HG03097 (cell line): ENCODE measurements at regions not wholly inside any gene's neighbourhood (a gene's known extent, or its start where the extent isn't known, plus 50 kb on each side); places are given as distances from the start of the nearest gene placed in this dataset.
"Not testable (repeated sequence)": the region's sequence is repeated elsewhere in the genome, so short reads cannot be mapped to it uniquely, and the experiment has no call there.

Source experiments
- ATAC-seq: cut with Tn5 transposase; IDR thresholded peaks from one replicate; pipeline ENCODE4 v1.9.1; 2021; ENCODE audit not compliant: unreplicated experiment, low FRiP score

DNA sequence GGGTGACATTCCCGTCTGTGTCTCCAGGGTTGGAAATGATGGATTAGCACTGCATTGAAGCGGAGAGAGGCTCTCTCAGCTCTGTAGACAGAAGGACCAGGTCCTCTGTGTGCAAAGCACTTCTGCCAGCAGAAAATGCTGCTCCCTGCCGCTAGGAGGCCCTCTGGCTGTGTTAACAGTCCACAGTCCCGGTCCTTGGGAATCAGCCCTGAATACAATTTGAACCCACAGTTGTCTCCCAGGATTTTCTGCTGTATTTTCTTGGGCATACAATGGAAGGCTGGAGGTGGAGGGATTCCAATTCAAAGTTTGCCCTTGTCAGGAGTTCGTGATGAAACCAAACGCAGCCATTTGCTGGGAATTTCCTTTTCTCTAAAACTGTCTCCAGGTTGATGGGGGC is 205.2 kb downstream of the GLRX3 start:
- ATAC-seq, result no peak

DNA sequence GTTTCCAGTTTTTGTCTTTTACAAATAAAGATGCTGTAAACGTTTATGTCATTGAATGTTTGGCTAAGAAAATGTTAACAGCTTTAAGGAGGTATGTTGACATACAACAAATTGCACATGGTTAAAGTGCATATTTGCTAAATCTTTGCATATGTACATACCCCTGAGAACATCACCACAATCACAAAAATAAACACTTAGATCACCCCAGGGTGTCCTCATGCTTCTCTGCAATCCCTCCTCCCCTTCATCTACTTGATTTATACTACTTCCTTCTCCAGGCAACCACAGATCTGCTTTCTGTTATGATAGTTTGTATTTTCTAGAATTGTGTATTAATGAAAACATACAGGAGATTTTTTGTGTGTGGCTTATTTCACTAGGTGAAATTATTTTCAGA is 209.5 kb downstream of the GLRX3 start:
- ATAC-seq, result no peak

DNA sequence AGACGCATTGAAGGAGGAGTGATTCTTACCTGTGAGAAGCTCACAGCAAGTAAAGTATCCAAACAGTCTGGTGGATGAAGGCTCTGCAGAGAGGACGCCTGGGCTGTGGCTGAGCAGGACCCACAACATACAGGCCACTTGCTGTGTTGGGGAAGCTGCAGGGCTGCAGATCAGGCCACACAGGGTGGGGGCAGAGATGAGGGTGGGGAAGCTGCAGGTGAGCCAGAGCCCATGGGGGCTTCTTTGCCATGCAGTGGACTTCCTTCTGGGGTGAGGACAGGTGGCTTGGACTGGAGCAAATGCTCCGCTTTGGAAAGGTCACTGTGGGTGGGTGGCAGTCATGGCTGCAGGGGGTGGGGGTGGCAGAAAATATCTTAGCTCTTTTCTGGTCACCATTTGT is 214.8 kb downstream of the GLRX3 start:
- no peak for ATAC-seq

DNA sequence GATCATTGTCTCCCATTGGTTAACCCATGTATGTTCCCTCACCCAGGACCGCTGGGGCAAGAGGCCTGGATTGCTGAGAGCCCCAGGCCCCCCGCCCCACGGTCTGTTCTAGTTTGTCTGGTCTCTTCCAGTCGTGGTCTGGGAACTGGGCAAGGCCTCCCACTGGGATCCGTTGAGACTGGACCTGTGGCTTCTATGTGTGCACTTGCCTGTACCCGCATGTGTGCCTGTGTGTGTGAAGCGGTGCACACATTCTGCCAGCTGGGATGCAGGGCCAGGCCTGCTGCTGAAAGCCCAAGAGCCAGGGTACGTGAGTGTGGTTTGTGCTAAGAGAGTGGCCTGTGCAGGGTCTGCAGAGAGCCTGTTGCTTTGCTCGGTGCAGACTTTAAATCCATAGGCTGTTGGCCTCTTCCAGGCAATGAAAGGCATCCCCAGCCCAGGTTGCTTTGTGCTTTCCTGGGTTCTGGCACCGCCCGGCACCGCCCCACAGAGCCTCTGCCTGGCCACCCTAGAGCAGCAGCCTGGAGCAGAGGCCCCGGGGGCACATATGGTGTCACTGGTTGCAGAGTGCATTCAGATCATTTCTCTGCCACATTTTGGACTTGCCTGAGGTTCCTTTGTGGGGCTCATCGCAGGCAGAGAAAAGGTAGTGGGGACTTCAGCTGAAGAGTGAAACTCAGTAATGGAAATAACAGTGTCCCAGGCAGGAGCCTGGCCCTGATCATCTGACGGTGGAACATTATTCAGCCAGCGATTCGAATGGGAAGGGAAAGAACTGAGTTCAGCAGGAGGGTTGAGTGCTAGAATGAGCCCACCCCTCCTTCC is 215.5 kb downstream of the GLRX3 start:
- ATAC-seq, result no peak

DNA sequence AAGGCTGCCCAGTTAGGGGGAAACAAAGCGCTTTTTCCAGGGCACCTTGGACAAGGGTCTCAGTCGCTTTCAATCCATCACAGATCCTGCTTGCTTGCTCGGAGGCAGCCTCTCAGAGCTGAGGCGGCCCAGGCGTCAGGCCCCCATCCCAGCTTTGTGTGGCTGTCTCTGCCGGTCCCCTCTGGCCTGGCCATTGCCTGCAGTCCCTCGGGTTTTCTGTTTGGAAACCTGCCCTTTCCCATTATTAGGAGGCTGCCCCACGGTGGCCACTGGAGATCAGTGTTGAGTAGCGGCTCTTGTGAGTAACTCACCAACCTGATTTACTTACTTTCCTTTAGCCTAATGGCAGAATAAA is 216.1 kb downstream of the GLRX3 start:
- ATAC-seq, result no peak

DNA sequence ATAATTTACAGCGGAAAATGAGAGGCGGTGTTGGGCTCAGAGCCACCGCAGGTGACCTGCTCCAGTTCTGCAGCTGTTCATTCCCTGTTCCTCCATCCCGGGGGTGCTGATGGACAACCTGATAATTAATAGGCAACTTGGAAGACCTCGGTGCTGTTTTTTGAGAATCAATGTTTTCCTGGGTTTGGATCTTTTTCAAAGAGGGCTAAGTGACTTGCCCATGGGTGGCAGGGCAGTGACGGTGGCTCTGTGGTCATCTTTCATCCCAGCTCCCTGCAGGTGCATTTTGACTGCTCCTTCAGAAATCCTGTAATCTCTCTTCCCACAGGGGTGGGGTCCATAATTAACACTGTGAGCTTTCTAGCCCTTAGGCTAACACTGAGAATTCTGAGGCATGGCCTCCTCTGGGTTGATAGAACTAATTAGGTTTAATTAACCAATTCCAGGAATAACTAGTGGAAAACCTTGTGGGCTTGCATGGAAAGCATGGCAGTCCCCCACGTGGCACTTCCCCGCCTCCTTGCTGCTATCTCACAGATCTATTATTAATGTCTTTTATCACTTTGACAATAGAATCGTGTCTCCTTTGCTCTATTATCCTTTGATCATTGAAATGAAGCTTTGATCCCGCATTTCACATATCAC is 217.9 kb downstream of the GLRX3 start:
- no peak for ATAC-seq

DNA sequence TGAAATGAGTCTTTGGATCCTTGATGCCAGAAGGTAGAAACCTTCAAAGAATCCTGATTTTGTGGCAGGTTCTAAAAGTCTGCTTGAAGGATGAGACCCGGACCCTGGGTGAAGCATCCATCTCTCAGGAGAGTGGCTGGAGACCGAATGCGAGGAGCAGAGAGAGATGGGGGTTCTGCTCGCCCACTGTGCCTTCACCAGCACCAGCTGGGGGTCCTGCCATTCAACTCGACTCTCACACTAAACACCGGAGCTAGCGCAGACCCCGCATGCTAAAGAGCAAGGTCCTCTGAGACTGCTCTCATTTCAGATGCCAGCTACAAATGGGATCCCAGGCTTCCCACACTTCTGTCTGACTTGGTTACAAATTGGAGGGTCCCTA is 218.4 kb downstream of the GLRX3 start:
- no peak for ATAC-seq

DNA sequence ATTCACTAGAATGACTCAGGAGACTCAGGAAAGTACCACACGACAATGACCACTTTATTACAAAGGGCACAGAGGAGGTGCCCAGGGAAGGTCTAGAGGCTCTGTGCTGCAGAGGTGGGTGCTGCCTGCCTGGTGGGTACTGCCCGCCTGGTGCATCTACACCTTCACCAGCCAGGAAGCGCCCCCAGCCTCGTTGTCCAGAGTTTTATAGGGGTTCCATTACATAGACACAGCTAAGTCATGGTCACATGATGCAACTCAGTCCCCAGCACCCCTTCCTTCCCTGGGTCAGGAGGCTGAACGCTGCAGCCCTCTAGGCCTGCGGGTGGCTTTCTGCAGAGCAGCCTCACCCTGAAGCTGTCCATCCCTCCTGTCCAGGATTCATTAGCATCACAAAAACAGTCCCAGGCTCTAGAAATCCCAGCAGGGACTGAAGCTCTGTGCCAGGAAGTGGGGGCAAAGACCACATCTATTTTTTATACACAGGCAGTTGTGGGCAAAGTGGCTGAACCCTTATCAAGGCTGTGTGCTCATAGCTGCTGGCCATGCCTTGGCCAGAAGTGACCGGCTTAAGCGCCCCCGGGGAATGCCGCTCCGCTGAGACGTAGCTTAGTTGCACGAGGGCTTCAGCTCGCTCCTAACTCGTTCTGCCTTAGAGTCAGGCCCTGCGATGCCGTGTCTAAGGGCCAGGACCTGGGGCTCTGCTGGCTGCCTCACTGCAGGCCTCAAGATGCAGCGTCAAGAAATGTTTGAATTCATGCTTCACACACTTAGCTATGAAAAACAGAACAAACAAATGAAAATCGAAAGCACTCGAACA is 219.0 kb downstream of the GLRX3 start:
- ATAC-seq, result no peak

DNA sequence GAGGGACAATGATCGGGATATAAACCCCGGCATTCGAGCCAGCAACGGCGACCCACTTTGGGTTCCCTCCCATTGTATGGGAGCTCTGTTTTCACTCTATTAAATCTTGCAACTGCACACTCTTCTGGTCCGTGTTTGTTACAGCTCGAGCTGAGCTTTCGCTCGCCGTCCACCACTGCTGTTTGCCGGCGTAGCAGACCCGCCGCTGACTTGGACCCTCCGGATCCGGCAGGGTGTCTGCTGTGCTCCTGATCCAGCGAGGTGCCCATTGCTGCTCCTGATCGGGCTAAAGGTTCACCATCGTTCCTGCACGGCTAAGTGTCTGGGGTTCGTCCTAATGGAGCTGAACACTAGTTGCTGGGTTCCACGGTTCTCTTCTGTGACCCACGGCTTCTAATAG is 220.2 kb downstream of the GLRX3 start:
- not testable (repeated sequence) for ATAC-seq

DNA sequence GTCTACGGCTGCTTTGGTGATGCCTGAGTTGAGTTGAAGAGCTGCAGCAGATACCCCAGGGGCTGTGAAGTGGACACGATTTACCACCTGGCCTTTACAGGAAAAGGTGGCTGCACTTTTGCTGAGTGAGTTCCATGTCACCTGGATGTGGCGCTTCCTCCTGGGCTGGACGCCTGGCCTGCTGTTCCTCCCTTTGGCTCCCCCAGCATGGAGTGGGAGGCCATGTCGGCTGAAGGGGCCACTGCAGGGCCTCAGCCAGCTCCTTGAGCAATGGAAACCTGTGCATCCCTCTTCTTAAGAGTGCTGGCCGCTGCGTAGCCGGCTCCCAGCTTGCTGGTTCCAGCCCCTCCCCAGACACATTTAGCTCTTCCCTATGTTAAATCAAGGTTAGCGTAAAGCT is 221.0 kb downstream of the GLRX3 start:
- ATAC-seq, result no peak

DNA sequence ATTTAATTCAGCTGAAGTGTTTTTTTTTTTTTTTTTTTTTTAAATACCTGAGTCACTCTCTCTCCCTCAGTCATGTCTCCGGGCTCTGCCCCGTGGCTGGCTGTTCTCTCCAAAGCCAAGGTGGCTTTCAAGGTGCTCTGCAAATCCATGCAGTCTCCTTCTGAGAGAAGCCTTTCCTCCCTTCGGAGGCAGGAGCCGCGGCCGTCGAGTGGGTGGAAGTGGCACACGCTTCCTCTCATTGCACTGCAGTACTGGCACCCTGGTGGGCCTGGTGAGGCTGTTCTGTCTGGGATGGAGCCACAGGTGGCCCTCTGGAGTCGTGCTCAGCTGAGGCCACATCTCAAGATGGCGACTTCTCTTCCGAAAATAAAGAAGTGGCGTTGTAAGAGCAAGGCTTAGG is 221.8 kb downstream of the GLRX3 start:
- no peak for ATAC-seq

DNA sequence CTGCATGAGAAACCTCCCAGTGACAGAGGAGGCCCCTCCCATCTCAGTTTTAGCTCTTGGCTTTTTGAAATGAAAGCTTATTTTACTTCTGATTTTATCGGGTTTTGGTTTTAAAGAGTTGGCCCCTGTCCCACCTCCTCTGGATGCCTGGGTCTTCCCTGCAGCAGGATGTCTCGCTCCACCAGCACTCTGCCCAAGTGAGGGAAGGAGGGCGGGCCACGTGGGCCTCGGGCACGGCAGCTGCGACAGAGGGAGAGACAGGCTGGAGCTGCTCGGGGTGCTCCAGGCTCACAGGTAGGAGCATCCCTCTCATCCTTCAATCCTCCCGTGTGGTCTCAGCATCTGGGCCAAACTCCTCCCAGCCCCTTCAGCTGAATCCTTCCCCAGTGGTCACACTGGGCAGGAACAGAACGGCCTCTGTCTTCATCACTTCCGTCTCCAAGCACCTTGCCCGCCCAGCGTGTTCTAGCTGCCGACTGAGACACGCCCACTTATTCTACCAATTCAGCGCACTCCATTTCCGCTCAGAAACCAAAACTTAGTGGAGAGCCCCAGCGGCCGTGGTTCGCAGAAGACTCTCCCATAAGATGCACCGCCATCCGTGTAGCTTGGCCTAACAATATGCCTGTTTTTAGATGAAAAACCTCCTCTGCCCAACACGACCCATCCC is 222.9 kb downstream of the GLRX3 start:
- ATAC-seq, result no peak

DNA sequence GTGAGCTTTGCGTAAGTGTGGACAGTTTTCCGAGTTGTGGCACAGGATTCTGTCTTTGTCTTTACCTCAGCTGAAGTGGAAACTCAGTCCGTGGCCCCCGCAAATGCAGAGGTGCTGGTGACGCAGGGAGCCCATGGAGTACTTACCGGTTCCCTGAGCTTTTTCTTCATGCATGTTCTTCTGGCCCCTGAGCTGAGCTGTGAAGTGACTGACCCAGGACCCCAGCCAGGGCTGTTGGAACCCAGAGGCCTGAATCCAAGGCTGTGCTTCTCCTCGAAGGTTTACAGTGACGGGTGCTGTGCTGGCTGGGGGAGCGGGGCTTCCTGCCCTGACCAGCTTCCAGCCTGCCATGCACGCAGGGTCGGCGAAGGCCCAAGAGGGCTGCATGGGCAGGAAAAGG is 223.5 kb downstream of the GLRX3 start:
- no peak for ATAC-seq

DNA sequence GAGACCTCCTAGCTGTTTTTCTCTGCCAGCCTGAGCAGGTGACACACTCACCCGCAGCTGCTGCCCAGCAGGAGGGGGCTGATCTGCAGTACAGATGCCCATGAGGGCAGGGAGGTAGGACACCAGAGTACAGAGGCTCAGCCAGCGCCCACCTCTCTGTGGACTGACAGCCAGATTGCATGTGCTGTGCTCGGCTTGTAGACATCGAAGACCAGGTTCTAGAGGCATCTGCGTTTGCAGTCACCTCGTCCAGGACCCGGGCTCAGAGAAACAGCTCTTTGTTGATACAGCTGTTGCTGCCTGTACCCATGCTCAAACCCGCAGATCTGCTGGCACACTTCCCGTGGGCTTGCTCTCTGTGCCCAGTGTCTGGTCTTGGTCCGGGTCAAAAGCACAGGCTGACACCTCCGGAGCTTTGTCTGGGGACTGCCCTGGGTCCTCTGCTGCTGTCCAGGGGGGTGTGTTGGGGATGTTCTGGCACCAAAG is 224.7 kb downstream of the GLRX3 start:
- no peak for ATAC-seq

DNA sequence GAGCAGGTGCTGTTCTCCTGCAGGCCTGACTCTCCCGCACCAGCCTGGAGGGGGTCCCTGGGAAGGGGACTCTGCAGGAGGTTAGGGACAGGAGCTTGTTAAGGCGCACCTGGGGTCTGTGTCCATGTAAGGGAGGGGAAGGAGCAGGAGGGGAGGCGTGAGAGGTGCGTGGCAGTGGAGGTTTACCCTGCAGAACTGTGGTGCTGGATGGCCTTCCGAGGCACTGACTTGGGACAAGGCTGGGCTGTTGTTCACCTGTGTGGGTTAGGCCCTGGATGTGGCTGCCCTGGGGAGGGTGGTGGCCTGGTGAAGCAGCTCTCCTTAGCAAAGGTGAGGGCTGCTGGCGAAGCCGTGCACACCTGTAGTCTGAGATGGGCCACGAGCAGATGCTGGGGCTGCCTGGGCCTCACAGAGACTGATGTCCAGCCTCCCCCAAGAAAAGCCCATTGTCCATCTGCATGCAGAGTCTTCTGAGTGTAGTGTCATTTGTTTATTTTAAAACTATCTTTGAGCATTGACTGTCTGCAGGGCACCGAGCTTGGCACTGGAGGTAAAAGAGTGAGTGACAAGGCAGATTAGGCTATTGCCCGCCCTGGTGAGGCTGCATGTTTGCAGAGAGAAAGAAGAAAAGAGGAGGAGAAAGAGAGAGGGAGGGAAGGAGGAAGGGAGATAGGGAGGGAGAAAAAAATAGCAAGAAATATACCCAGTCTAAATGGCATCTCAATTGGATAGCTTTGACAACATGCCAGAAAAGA is 225.3 kb downstream of the GLRX3 start:
- no peak for ATAC-seq

DNA sequence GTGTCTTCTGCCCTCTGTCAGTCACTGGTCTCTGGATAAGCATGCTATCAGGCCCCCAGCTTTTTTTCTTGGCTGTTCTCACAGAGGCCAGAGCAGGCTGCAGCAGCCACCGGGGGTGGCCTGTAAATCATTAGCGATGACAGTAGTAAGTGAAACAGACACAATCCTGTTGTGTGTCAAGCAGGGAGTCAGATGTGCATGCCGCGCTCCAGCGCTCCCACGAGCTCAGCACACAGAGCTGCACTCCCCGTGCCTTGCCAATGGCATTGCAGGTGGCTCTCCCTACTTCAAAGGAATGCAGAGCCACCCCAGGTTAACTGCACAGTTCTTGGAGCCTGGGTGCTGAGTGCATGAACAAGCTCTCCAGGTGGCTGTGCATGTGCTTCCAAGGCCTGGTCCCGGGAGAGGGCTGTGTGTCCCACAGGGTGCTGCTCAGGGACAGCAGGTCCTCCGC is 226.1 kb downstream of the GLRX3 start:
- ATAC-seq, result no peak

DNA sequence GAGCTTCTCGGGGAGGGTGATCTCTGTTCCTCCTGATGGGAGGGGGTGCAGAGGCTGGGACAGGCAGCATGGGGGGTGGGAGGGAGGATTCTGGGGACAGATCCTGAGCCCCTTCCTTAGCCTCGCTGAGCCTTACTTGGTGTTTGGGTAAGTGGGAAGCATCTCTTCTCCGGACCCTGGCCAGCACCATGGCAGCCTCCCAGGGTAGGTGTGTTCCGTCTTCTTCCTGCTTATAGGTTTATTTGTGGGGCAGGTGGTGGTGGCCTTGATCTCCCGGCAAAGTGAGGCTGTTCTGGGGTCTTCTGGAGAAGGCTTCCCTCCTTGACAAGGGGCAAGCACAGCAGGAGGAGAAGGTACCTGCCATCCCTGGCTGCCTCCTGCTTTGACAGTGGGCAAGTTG is 226.9 kb downstream of the GLRX3 start:
- no peak for ATAC-seq

DNA sequence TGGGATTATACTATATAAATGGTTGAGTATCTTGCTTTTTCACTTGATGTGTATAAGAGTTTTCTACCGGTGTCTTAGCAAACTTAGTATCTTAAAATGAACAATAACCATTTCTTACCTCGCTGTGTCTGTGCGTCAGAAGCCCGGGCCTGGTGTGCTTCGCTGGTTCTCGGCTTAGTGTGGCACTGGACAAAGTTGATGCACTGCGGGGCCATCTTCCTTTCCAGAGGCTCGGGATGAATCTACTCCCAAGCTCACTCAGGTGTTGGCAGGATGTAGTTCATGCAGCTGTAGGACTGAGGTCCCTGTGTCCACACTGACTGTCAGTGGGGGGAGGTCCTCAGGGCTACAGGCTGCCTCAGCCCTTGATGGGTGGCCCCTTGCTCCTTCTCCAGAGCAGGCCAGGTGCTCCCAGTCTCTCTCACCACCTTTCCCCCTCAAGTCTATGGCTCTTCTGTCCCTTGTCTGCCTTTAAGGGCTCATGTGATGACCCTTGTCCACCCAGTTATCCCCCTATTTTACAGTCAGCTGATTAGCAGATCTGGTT is 227.8 kb downstream of the GLRX3 start:
- no peak for ATAC-seq

DNA sequence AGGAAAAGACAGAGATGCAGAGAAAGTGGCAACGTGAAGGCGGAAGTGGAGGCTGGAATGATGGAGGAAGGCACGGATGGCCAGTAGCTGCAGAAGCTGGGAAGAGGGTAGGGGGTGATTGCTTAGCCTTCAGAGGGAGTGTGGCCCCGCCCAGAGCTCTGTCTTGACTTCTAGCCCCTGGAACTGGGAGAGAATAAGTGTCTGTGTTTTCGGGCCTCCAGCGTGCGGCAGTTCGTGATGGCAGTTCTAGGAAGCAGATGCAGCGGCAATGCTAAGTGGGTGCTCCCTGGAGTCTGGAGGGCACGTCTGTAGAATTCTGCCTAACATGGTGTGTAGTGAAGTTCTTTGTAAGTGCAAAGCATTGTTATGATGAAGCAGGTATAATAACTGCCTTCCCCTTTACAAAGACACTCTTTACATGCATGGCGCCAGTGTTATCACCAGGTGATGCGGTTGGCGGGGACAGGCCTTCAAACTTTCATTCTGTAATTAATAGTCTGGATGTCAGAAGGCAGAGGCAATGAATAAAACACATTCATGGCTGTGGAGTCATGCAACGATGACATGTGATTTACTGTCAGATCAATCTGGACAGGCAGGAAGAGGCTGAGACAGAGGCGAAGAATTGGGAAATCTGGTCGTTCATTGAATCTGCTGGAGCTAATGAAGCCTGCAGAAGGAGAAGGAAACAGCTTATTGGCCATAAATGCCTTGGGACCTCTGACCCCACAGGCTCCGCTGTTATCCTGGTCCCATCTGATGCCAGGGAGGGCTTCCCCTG is 228.6 kb downstream of the GLRX3 start:
- no peak for ATAC-seq
